HG02852 (cell line): ENCODE measurements at regions not wholly inside any gene's neighbourhood (a gene's known extent, or its start where the extent isn't known, plus 50 kb on each side); places are given as distances from the start of the nearest gene placed in this dataset.

ENCODE experiments used
- ATAC-seq: cut with Tn5 transposase; IDR thresholded peaks from one replicate; pipeline ENCODE4 v1.9.1; 2021; ENCODE audit warnings: mild to moderate bottlenecking, moderate library complexity; ENCODE audit not compliant: unreplicated experiment

GRCh38 chr13:76160506-76160905, 524.4 kb downstream of the LMO7 start:
- no peak for ATAC-seq

GRCh38 chr13:76157926-76158325, 521.8 kb downstream of the LMO7 start:
- no peak for ATAC-seq

GRCh38 chr13:76153239-76153638, 517.1 kb downstream of the LMO7 start:
- ATAC-seq: no peak

DNA sequence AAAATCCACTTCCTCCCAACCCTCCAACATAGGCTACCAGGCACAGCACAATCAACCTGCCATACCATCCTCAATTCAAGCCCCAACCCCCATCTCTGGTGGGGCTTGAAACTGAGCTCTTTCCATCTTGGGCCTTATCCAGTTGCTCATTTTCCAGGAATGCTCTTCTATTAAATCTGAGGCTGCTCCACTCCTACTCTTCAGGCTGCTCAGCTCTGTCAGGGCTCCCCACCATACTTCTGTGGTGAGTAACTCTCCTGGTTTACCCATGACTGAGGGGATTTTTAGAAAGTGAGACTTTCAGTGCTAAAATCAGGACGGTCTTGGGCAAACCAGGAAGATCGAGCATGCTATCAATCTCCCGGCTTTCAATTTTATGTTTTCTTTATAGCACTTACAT, 512.8 kb downstream of the LMO7 start:
- no peak for ATAC-seq

DNA sequence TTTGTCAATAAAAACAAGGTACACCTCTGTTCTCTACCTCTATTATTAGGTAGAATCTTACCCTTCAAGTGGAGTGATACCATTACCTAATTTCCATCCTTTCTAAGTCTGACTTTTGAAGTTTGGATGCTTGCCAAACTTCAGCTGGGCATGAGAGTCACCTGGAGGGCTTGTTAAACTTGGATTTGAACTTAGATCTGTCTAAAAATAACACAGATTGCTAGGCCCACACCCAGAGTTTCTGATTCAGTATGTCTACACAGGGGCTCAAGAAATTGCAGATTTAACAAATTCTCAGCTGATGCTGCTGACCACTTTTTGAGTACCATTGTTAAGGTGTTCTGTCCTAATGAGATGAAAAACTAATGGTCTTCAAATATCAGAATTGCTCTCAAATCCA, 512.2 kb downstream of the LMO7 start:
- no peak for ATAC-seq

- no peak for ATAC-seq
Measured at GRCh38 chr13:76132532-76132931, 496.4 kb downstream of the LMO7 start.

- ATAC-seq: no peak
Measured at GRCh38 chr13:76131551-76131950, 495.4 kb downstream of the LMO7 start.

GRCh38 chr13:76129305-76130000, 493.3 kb downstream of the LMO7 start:
- ATAC-seq: no peak

GRCh38 chr13:76127922-76128321, 491.8 kb downstream of the LMO7 start:
- no peak for ATAC-seq

- ATAC-seq: no peak
Measured at GRCh38 chr13:76123548-76123947, 487.4 kb downstream of the LMO7 start.

DNA sequence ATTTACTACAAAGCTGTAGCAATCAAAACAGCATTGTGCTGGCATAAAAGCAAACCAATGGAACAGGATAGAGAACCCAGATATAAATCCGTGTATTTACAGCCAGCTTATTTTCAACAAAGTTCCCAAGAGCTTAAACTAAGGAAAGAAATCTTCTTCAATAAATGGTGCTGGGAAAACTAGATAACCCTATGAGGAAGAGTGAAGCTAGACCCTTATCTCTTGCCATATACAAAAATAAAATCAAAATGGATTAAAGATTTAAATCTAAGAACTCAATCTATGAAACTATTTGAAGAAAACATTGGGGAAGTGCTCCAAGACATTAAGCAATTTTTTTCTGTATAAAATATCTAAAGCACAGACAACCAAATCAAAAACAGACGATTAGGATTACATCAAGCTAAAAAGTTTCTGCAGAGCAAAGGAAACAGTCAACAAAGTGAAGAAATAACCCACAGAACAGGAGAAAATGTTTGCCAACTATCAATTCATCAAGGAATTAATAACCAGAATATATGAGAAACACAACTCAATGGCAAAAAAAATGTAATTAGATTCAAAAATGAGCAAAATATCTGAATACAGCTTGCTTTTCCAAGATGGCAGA, 480.7 kb downstream of the LMO7 start:
- ATAC-seq: no peak

- no peak for ATAC-seq
Measured at GRCh38 chr13:76106763-76107162, 470.6 kb downstream of the LMO7 start.

GRCh38 chr13:76094645-76095044, 458.5 kb downstream of the LMO7 start:
- no peak for ATAC-seq

GRCh38 chr13:76091076-76091475, 454.9 kb downstream of the LMO7 start:
- no peak for ATAC-seq

GRCh38 chr13:76086729-76087128, 450.6 kb downstream of the LMO7 start:
- ATAC-seq: no peak

DNA sequence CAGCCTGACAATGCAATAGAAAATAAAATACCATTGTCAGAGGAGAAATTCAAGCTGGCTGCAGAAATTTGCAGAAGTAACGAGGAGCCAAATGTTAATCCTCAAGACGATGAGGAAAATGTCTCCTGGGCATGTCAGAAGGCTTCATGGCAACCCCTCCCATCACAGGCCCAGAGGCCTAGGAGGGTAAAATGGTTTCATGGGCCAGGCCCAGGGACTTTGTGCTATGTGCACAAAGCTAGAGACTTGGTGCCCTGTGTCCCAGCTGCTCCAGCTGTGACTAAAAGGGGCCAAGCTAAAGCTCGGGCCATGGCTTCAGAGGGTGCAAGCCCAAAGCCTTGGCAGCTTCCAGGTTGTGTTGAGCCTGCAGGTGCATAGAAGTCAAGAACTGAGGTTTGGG, 431.7 kb downstream of the LMO7 start:
- ATAC-seq: no peak

GRCh38 chr13:76053181-76053580, 417.1 kb downstream of the LMO7 start:
- ATAC-seq: no peak

- ATAC-seq: no peak
Measured at GRCh38 chr13:76049376-76049746, 413.2 kb downstream of the LMO7 start.

- no peak for ATAC-seq
Measured at GRCh38 chr13:76048675-76049375, 412.7 kb downstream of the LMO7 start.

- no peak for ATAC-seq
Measured at GRCh38 chr13:76048131-76048530, 412.0 kb downstream of the LMO7 start.

GRCh38 chr13:76043874-76044273, 407.7 kb downstream of the LMO7 start:
- ATAC-seq: no peak
